Activated naive CD4-positive, alpha-beta T cell treated with anti-CD3 and anti-CD28 coated beads, Interleukin-2, amount 50 U/mL, for 72 hours (primary cell): ENCODE measurements at regions not wholly inside any gene's neighbourhood (a gene's known extent, or its start where the extent isn't known, plus 50 kb on each side); places are given as distances from the start of the nearest gene placed in this dataset.

Experiments
- ATAC-seq, 2 donors: fragments of 150-1000 bp; cut with Tn5 transposase; 2 replicates each; pipeline ENCODE4 v1.10.0; 2021; ENCODE audit warnings: mild to moderate bottlenecking in 2 of 2, moderate library complexity in 2 of 2
- DNase-seq, 2 donors: peaks; one replicate each; pipeline ENCODE4 v3.0.0; 2021 to 2022; ENCODE audit warnings: low spot score in 2 of 2
- H3K27ac Mint-ChIP-seq, 2 donors: one replicate each; pipeline ENCODE4 v1.8.0; 2022; ENCODE audit warnings: mild to moderate bottlenecking in 2 of 2, mixed read lengths in 2 of 2
- H3K36me3 Mint-ChIP-seq, 2 donors: one replicate each; pipeline ENCODE4 v1.8.0; 2022; ENCODE audit warnings: mixed read lengths in 2 of 2
- H3K9me3 Mint-ChIP-seq, 2 donors: one replicate each; pipeline ENCODE4 v1.8.0; 2022; ENCODE audit warnings: mixed read lengths in 2 of 2

DNA sequence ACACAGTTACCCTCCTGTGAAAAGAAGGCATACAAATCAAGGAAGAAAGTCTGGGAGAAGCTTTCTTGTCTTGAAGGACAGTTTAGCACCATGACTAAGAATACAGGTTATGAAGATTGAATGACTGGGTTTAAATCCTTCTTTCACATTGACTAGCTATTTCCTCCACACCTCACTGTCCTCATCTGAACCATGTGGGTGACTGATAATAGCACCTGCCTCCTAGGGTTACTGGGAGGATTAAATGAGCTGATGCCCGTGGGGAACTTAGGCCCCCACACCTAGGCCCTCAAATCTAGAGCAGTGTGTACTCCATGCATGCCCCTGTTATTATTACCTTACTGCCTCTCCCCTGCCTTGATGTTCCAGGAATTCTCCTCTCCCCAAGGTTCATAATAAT, 202.9 kb downstream of the FBXO15 start:
- H3K36me3 Mint-ChIP-seq = peaks cover 0 to 10% of the 10 kb centered on the region in 2 donors
- peaks cover 0 to 5% of the 10 kb centered on the region in 2 donors for H3K9me3 Mint-ChIP-seq
- ATAC-seq (peak; percentile 44 to 87), DNase-seq (no peak)
- peak overlapping the region in 1 of 2 donors; percentile 7 for H3K27ac Mint-ChIP-seq

DNA sequence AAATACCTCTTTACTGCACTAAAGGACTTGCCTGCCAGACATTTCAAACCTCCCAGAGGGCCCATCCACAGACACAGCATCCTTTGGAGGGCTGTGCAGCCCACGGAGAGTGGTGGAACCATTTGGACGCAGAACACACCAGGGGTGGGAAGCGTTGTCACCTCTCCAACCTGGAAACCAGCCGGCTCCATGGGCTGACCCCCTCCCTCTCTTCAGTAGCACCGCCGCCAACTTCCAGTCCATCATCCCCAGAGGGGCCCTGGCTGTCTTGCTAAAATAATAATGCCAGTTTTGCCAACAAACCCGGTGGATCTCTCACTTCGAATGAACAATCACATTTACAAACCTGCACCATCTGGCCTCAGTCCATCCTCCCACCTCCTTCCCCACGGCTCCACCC, 203.9 kb downstream of the FBXO15 start:
- ATAC-seq (no peak), DNase-seq (no peak)
- Mint-ChIP-seq H3K36me3 (peaks cover 0 to 10% of the 10 kb centered on the region in 2 donors), H3K27ac (peak overlapping the region in 1 of 2 donors; percentile 31), H3K9me3 (peaks cover 0 to 5% of the 10 kb centered on the region in 2 donors)

DNA sequence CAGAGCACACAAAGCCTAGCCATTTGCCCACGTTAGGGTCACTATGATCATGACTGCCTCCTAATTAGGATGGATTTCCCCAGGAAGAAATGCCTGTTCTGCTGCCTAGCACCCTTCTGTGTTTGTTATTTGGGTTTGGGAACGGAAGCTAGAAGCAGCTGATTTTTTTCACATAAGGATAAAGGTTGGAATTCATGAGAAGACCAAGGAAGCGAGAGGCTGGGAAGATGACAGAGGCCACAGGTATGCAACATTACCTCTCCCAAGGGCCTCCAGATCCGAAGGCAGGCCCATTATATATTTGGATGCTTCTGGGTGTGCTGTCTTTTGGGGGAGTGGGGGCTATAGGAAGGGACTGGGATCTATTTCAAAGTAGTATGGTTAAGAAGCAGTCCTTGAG, 204.7 kb downstream of the FBXO15 start:
- Mint-ChIP-seq H3K36me3 (peaks cover 0 to 3% of the 10 kb centered on the region in 2 donors), H3K9me3 (peaks cover 0 to 5% of the 10 kb centered on the region in 2 donors), H3K27ac (no peak overlapping the region)
- no peak for ATAC-seq
- no peak for DNase-seq

DNA sequence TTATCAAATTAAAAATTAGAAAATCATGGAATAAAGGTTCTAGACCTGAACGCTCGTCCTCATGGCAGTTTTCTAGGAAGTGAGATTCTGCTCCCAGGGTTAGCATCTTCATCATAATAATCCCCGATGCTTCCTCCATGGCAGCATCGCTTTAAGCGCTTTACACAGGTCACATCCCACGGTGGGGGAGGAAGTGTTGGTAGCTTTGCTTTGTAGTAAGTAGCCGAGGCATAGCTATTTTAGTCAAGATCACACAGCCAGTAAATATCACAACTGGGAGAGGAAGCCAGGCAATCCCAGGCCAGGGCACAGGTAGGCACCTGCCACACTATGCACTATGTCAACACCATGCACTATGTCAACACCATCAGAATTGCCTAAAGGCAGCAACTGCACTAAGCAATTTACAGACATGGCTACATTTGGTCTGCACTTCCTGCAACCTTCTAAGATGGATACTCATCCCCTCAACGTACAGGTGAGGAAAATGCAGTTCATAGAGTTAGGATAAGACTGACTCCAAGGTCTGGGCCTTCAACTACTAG, 205.5 kb downstream of the FBXO15 start:
- no peak overlapping the region for H3K27ac Mint-ChIP-seq
- no peak for DNase-seq
- no peak for ATAC-seq
- H3K9me3 Mint-ChIP-seq = peaks cover 0 to 5% of the 10 kb centered on the region in 2 donors
- no peaks in the 10 kb centered on the region for H3K36me3 Mint-ChIP-seq

DNA sequence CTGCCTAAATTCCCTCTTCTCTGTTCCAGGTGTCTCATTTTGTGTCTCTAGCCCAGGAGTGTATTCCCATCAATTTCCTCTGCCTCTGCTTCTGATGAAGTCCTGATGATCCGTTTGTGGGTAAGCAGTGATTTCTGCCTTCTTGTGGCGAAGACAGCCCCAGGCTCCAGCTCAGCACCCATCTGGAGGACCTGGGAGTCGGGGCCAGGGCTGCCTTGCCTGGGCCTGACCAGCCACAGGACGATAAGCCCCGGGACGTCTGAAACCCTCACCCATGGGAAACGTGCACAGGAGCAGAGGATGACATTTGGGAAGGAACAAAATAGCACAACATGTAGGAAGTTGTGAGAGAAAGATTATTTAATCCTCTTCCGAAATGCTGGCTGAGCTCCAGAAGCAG, 206.9 kb downstream of the FBXO15 start:
- H3K36me3 Mint-ChIP-seq = no peaks in the 10 kb centered on the region
- peak overlapping the region in 1 of 2 donors; percentile 85 for H3K27ac Mint-ChIP-seq
- peaks cover 0 to under 1% of the 10 kb centered on the region in 2 donors for H3K9me3 Mint-ChIP-seq
- DNase-seq (no peak), ATAC-seq (no peak)

DNA sequence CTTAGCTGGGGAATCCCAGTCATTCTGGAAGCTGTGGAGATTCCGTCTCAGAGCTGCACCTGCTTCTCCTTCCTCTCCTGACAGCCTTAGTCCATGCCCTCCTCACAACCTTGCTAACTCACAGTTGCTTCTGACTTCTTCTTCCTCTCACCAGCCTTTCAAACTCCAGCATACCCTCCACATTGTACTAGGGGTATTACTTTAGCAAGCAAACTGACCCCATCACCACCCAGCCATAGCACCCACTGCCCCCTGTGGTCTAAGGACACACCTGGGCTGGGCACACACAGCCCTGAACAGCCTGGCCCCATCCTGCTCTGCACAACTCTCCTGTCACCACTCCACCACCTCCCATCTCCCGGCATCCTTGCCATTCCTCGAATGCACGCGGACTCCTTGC, 208.2 kb downstream of the FBXO15 start:
- Mint-ChIP-seq H3K9me3 (no peaks in the 10 kb centered on the region), H3K27ac (peak overlapping the region in 1 of 2 donors; percentile 39), H3K36me3 (no peaks in the 10 kb centered on the region)
- DNase-seq (no peak), ATAC-seq (no peak)

DNA sequence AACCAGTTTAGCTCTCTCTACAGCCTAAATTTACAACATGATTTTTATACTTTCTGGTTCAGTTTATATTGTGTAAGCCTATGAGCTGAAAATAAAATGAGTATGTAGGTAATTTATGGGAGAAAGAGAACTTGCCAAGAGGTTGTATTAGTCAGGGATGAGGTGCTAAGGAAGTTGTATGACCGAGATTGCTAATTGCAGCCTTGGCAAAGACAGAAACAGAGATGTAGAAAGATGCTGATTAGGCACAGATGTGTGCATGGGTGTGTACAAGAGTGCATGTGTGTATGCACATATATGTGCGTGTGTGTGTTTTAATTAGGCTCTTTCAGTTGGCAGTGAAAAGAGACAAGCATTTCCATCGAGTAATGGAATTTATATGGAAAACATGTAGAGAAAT, 213.9 kb downstream of the FBXO15 start:
- H3K9me3 Mint-ChIP-seq = no peaks in the 10 kb centered on the region
- no peaks in the 10 kb centered on the region for H3K36me3 Mint-ChIP-seq
- no peak overlapping the region for H3K27ac Mint-ChIP-seq
- DNase-seq (no peak), ATAC-seq (no peak)

DNA sequence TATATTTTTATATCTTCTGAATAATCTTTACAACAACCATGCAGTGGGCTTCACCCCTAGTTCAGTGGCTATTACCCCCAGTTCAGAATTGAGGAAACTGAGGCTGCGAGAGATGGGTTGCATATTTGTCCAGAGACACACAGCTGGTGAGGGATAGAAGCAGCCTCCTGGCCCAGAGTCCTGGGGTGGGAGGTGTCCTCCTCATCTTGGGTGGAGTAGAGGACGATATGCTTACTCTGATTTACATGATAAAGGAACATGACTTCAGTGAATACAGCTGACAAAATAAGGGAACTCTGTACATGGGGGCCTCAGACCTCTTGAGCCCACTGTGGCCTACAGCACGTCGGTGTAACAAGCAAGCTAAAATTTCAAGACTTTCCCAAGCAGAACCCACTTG, 214.7 kb downstream of the FBXO15 start:
- H3K27ac Mint-ChIP-seq = no peak overlapping the region
- DNase-seq (no peak), ATAC-seq (no peak)
- no peaks in the 10 kb centered on the region for H3K9me3 Mint-ChIP-seq
- no peaks in the 10 kb centered on the region for H3K36me3 Mint-ChIP-seq

DNA sequence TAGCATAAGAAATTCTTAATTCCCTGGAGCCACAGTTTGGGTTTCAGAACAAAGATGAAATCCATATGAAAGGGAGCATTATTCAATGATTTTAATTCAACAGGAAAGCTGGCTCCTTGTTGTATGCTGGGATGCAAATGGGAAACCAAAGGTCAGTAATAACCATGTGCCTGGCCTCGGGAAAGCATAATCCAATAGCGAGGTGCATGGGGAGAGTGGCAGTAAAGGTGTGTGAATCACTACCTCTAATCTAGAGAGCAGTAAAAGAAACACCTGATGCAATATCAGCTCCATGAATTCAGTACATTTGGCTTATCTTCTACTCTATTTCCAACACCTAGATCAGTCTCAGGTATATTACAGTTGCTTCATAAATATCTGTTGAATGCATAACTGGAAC, 220.1 kb downstream of the FBXO15 start:
- H3K27ac Mint-ChIP-seq = no peak overlapping the region
- no peaks in the 10 kb centered on the region for H3K9me3 Mint-ChIP-seq
- no peak for ATAC-seq
- H3K36me3 Mint-ChIP-seq = no peaks in the 10 kb centered on the region
- DNase-seq = no peak

DNA sequence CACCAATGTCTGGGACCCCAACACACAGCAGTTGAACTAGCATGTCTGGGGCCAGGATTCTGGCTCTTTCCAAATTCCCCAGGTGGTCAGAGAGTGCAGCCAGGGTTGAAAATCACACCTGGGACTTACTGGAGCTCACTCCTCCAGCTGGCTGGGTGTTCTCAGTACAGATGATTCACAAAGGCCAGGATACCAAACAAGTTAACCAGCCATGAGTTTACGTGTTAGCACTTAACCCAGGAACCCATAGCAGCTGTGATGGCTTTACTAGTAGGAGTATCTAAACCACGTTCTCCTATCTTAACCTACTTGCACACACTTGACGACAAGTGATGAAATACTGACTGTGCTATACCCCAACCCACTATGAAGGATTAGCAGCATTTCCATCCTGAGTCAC, 222.8 kb downstream of the FBXO15 start:
- H3K36me3 Mint-ChIP-seq = no peaks in the 10 kb centered on the region
- DNase-seq (no peak), ATAC-seq (no peak)
- H3K27ac Mint-ChIP-seq = no peak overlapping the region
- H3K9me3 Mint-ChIP-seq = no peaks in the 10 kb centered on the region

DNA sequence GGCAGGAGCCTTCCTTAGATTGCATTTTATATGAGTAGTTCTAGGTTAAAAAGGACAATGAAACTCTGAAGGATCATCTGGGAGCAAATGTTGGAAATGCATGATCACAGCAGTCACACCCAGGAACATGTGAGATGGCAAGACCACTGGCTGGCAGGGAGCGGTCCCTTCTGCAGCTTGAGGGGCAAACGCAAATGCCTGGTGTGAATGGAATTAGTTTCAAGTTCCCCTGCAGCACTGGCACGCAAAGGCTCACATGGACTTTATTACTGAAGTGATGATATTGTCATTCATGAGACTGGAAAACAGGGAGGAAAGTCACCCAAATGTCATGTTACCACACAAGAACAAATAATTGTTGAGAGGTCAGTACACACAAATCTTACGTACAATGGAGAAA, 223.3 kb downstream of the FBXO15 start:
- DNase-seq (no peak), ATAC-seq (no peak)
- Mint-ChIP-seq H3K36me3 (no peaks in the 10 kb centered on the region), H3K9me3 (no peaks in the 10 kb centered on the region), H3K27ac (no peak overlapping the region)

DNA sequence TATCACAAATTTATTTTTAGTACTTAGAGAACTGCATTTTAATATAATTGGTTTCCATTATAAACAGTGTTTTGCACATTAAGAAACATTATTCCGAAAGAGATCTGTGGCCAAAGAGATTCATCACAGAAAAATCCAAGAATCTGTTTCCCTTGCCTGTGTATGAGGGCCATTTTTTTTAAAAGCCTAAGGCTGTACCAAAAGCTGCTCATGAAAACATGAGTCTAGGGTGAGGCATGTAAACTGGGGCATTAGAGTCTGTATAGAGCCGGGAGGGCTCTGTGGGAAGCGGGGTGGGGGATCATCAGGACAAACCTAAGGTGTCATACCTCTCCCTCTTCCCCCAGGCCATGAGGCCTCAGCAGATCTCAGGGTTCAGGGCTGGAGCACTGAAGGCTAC, 223.8 kb downstream of the FBXO15 start:
- H3K27ac Mint-ChIP-seq = no peak overlapping the region
- ATAC-seq (no peak), DNase-seq (no peak)
- H3K36me3 Mint-ChIP-seq = no peaks in the 10 kb centered on the region
- H3K9me3 Mint-ChIP-seq = no peaks in the 10 kb centered on the region

DNA sequence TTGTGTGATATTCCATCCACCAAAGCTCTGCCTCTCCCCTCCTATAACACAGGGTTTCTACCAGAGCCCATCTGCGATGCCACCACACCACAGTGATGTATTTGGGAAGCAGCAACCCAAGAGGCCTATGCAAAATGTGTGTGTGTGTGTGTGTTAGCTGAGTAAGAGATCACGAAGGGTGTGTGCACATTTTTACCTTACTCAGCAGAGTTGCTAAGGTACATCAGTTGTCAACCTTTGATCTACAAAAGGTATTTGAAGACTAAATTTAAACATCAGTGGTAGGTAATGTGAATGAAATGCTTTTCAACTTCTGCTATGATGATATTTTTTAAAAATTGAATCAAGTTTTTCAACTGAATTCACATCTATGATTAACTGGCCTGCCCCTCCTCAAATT, 227.6 kb downstream of the FBXO15 start:
- no peak for DNase-seq
- Mint-ChIP-seq H3K36me3 (no peaks in the 10 kb centered on the region), H3K9me3 (no peaks in the 10 kb centered on the region), H3K27ac (no peak overlapping the region)
- no peak for ATAC-seq

DNA sequence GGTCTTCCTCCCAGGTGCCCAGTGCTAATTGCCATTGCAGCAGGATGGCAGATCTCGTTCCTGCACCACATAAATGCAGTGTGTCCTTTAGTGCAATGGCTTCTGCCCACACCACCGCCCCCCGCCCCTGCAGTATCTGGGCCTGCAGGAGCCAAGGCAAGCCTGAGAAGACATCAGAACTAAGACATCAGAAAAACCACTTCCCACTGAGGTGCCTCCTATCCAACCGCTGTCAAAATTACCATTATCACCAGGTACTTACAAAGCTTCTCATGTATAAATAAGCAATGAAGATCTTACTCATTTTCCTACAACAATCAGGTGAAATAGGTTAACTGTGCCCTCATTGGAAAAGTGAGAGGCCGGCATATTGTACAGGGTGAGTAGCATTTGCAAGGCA, 228.8 kb downstream of the FBXO15 start:
- H3K36me3 Mint-ChIP-seq = no peaks in the 10 kb centered on the region
- no peak overlapping the region for H3K27ac Mint-ChIP-seq
- DNase-seq = no peak
- no peak for ATAC-seq
- H3K9me3 Mint-ChIP-seq = no peaks in the 10 kb centered on the region

DNA sequence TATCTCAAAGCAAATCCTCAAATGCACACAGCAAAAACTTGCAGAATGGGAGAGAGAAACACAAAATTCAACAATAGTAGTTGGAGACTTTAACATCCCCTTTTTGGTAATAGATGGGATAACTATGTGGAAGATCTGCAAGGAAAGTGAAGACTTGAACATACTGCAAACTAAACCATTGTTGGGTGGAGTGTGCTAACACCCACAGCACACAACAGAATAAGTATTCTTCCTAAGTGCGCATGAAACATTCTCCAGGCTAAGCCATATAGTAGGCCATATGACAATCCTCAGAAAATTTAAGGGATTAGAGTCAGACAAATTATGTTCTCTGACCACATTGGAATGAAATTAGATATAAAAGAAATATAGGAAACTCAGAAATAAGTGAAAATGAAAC, 230.6 kb downstream of the FBXO15 start:
- no peak for DNase-seq
- Mint-ChIP-seq H3K9me3 (no peaks in the 10 kb centered on the region), H3K27ac (no peak overlapping the region), H3K36me3 (no peaks in the 10 kb centered on the region)
- ATAC-seq = no peak

DNA sequence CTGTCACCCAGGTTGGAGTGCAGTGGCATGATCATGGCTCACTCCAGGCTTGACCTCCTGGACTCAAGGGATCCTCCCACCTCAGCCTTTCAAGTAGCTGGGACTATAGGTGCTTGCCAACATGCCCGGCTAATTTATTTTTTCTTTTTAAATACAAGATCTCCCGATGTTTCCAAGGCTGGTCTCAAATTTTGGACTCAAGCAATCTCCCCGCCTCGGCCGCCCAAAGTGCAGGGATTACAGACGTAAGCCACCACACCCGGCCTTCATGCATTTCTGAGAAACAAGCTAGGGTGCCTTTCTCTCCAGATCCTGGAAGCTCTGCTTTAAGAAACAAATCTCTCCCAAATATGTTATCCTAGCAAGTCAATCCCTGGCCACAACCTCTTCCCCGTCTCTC, 234.1 kb downstream of the FBXO15 start:
- Mint-ChIP-seq H3K9me3 (no peaks in the 10 kb centered on the region), H3K27ac (no peak overlapping the region), H3K36me3 (no peaks in the 10 kb centered on the region)
- no peak for ATAC-seq
- DNase-seq = no peak

DNA sequence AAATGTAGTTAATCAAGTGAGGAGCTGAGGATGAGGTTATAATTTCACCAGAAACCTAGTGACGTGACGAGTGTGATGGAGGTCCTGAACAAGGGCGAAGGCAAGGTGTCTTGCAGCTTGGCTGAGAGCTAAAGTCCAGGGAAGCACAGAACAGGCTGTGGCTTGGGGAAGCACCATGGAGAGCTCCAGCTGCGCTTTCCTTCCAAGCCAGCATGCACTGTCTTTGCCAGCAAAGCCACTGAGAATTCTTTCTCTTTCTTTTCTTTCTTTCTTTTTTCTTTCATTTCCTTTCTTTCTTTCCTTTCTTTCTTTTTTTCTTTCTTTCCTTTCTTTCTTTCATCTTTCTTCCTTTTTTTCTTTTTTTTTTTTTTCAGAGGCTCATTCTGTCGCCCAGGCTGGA, 239.3 kb downstream of the FBXO15 start:
- ATAC-seq (no peak), DNase-seq (no peak)
- H3K9me3 Mint-ChIP-seq = no peaks in the 10 kb centered on the region
- H3K27ac Mint-ChIP-seq = no peak overlapping the region
- H3K36me3 Mint-ChIP-seq = no peaks in the 10 kb centered on the region

DNA sequence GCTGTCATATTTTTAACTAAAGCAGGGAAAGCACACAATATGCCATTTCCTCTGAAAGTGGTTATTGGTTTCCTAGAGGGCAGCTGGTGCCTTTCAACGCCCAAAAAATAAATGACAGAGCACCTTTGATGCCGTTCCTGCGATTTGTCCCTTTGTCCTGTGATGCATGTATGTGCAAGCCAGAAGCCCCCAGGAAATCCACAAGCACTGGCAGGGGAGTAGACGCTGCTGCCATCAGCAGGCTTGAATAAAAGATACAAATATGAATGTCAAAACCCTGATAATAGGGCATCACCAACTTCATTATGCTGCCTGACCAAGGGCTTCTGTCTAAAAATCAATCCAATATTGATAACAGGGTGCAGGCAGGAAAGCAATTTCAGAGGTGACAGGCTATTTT, 246.1 kb downstream of the FBXO15 start:
- Mint-ChIP-seq H3K9me3 (no peaks in the 10 kb centered on the region), H3K36me3 (no peaks in the 10 kb centered on the region), H3K27ac (no peak overlapping the region)
- ATAC-seq (no peak), DNase-seq (no peak)

DNA sequence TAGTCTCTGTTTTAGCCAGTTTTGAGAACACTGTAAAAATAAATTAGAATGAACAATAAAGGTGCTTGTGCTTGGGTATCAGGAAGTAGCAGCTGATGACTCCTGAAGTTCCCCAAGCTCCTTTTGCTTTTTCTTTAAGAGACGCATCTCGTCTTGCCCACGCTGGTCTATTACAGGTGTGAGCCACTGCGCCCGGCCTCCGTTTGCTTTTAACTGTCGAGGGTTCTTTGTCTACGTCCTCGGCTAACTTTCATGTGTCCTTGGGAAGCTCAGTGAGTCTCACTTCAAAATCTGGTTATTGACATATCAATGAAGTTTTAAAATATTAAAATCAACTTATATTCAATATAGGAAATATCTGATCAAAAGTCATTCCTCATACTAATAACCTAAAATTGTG, 246.5 kb downstream of the FBXO15 start:
- Mint-ChIP-seq H3K27ac (no peak overlapping the region), H3K36me3 (no peaks in the 10 kb centered on the region), H3K9me3 (no peaks in the 10 kb centered on the region)
- DNase-seq = no peak
- ATAC-seq = no peak
